ENCODE measurements at regions not wholly inside any gene's neighbourhood (a gene's known extent, or its start where the extent isn't known, plus 50 kb on each side); places are given as distances from the start of the nearest gene placed in this dataset.
"Not testable (repeated sequence)": the region's sequence is repeated elsewhere in the genome, so short reads cannot be mapped to it uniquely, and the experiment has no call there.

- no peak for DNase-seq (ENCODE audit: low read depth in 2 of 3, low spot score in 2 of 3)
Observed at GRCh38 chr12:89836026-89836425, 127.4 kb upstream of the ATP2B1 start.

GRCh38 chr12:89834676-89835075 is 126.0 kb upstream of the ATP2B1 start:
- DNase-seq (ENCODE audit: low read depth in 2 of 3, low spot score in 2 of 3): no peak

- DNase-seq (ENCODE audit: low read depth in 2 of 3, low spot score in 2 of 3): no peak
Observed at GRCh38 chr12:89833337-89834252, 125.0 kb upstream of the ATP2B1 start.

- no peak for DNase-seq (ENCODE audit: low read depth in 2 of 3, low spot score in 2 of 3)
Observed at GRCh38 chr12:89832336-89832735, 123.7 kb upstream of the ATP2B1 start.

GRCh38 chr12:89831310-89832095 is 122.9 kb upstream of the ATP2B1 start:
- no peak for DNase-seq (ENCODE audit: low read depth in 2 of 3, low spot score in 2 of 3)

GRCh38 chr12:89829434-89829975 is 120.9 kb upstream of the ATP2B1 start:
- no peak for DNase-seq (ENCODE audit: low read depth in 2 of 3, low spot score in 2 of 3)

- no peak for DNase-seq (ENCODE audit: low read depth in 2 of 3, low spot score in 2 of 3)
Observed at GRCh38 chr12:89828575-89828974, 119.9 kb upstream of the ATP2B1 start.

- DNase-seq (ENCODE audit: low read depth in 2 of 3, low spot score in 2 of 3): no peak
Observed at GRCh38 chr12:89827592-89827991, 119.0 kb upstream of the ATP2B1 start.

- DNase-seq (ENCODE audit: low read depth in 2 of 3, low spot score in 2 of 3): no peak
Observed at GRCh38 chr12:89826468-89826867, 117.8 kb upstream of the ATP2B1 start.

- DNase-seq (ENCODE audit: low read depth in 2 of 3, low spot score in 2 of 3): no peak
Observed at GRCh38 chr12:89825591-89826449, 117.2 kb upstream of the ATP2B1 start.

GRCh38 chr12:89824822-89825221 is 116.2 kb upstream of the ATP2B1 start:
- no peak for DNase-seq (ENCODE audit: low read depth in 2 of 3, low spot score in 2 of 3)

GRCh38 chr12:89822992-89823391 is 114.4 kb upstream of the ATP2B1 start:
- DNase-seq (ENCODE audit: low read depth in 2 of 3, low spot score in 2 of 3): not testable (repeated sequence)

GRCh38 chr12:89821896-89822295 is 113.3 kb upstream of the ATP2B1 start:
- DNase-seq (ENCODE audit: low read depth in 2 of 3, low spot score in 2 of 3): no peak

GRCh38 chr12:89817501-89818226 is 109.0 kb upstream of the ATP2B1 start:
- DNase-seq (ENCODE audit: low read depth in 2 of 3, low spot score in 2 of 3): no peak

GRCh38 chr12:89815225-89815624 is 106.6 kb upstream of the ATP2B1 start:
- DNase-seq (ENCODE audit: low read depth in 2 of 3, low spot score in 2 of 3): no peak

- no peak for DNase-seq (ENCODE audit: low read depth in 2 of 3, low spot score in 2 of 3)
Observed at GRCh38 chr12:89803412-89803811, 94.8 kb upstream of the ATP2B1 start.

- no peak for DNase-seq (ENCODE audit: low read depth in 2 of 3, low spot score in 2 of 3)
Observed at GRCh38 chr12:89801284-89801683, 92.6 kb upstream of the ATP2B1 start.

- DNase-seq (ENCODE audit: low read depth in 2 of 3, low spot score in 2 of 3): no peak
Observed at GRCh38 chr12:89800435-89800834, 91.8 kb upstream of the ATP2B1 start.

- no peak for DNase-seq (ENCODE audit: low read depth in 2 of 3, low spot score in 2 of 3)
Observed at GRCh38 chr12:89799316-89799715, 90.7 kb upstream of the ATP2B1 start.

GRCh38 chr12:89797436-89797835 is 88.8 kb upstream of the ATP2B1 start:
- no peak for DNase-seq (ENCODE audit: low read depth in 2 of 3, low spot score in 2 of 3)
